Left lung (tissue), 4 donors: ENCODE measurements at regions not wholly inside any gene's neighbourhood (a gene's known extent, or its start where the extent isn't known, plus 50 kb on each side); places are given as distances from the start of the nearest gene placed in this dataset.
A peak's percentile ranks its signal among the peaks of the same experiment; 100 is the strongest.

Experiments used
- ATAC-seq: fragments of 200-7000 bp; cut with Tn5 transposase; one replicate; pipeline ENCODE4 v1.9.1; 2020; ENCODE audit warnings: moderate library complexity
- DNase-seq, 4 donors: peaks; one replicate each; pipeline ENCODE4 v3.0.0-alpha.2; 2013 to 2020
- H3K27ac ChIP-seq, 2 donors: fragments of 200-600 bp; sonication (generic) in 1 of 2; one replicate each; pipeline versions ENCODE4 v1.5.0 to v1.8.0; 2020 to 2021
- H3K27me3 ChIP-seq, 2 donors: fragments of 200-600 bp; sonication (generic) in 1 of 2; one replicate each; pipeline versions ENCODE4 v1.5.0 to v1.8.0; 2020 to 2021
- H3K36me3 ChIP-seq, 2 donors: fragments of 200-600 bp; sonication (generic) in 1 of 2; one replicate each; pipeline versions ENCODE4 v1.5.0 to v1.8.0; 2020 to 2021
- H3K4me1 ChIP-seq, 2 donors: fragments of 200-600 bp; one replicate each; pipeline ENCODE4 v1.8.0; 2021
- H3K4me3 ChIP-seq, 2 donors: fragments of 200-600 bp; sonication (generic) in 1 of 2; one replicate each; pipeline versions ENCODE4 v1.5.0 to v1.8.0; 2020 to 2021; ENCODE audit warnings: mild to moderate bottlenecking in 1 of 2
- H3K9me3 ChIP-seq, 2 donors: fragments of 200-600 bp; sonication (generic) in 1 of 2; one replicate each; pipeline versions ENCODE4 v1.5.0 to v1.8.0; 2020 to 2021
- intact Hi-C, 2 donors: fragments of 100-400 bp; cut with DNase I; formaldehyde crosslinking; loops; one replicate each; pipeline versions ENCODE4 v1.11.2 to v1.14.2; 2022
- TF ChIP-seq, protein P1 (sequence below), 2 donors: fragments of 200-600 bp; sonication (generic) in 1 of 2; IDR thresholded peaks; one replicate each; pipeline versions ENCODE4 v1.5.0 to v1.8.0; 2021; ENCODE audit warnings: antibody characterized with exemption in 2 of 2
- donor health status: DM: no; HTN: yes; CAD: no.
- donor health status: DM: no; HTN: no; CAD: no.

DNA sequence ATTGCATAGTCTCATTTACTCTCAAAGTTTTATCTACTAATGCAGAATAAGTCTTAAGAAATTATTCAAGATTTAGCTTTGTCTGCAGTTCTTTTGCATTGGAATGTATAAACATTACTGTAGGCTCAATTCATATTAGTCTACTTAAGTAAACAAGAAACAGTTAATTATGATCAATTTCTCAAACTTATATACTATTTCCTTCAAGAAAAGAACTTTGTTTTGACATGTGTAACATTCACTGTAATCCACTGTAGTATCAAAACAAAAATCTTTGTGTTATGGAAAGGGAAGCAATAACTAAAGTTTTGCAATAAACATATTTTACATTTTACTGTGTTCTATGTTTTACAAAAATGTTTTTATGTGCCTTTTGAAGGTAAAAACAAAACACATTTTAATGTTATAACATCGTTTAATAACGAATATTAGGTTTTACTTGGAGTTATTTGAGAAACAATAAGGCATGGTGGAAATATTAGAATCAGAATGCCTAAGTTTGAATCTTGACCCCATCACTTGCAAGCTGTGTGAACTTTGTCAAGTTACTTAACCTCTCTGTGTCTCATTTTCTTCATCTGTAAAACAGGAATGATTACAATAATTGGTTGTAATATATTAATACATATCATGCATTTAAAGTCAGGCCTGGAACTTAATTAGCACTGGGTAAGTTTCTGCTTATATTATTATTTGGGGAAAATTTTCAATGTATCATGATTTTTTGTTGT, 77.0 kb upstream of the DPH5 start:
- intact Hi-C loops: no loop called here
- H3K27me3 ChIP-seq: no peaks in the 10 kb centered on the region
- DNase-seq (peak in 1 of 4 donors; percentile 40), ATAC-seq (no peak)
- peaks cover 5% of the 10 kb centered on the region in 2 donors for H3K4me1 ChIP-seq
- no peak overlapping the region for H3K27ac ChIP-seq
- no peak overlapping the region for H3K4me3 ChIP-seq
- TF ChIP-seq, protein P1, sequence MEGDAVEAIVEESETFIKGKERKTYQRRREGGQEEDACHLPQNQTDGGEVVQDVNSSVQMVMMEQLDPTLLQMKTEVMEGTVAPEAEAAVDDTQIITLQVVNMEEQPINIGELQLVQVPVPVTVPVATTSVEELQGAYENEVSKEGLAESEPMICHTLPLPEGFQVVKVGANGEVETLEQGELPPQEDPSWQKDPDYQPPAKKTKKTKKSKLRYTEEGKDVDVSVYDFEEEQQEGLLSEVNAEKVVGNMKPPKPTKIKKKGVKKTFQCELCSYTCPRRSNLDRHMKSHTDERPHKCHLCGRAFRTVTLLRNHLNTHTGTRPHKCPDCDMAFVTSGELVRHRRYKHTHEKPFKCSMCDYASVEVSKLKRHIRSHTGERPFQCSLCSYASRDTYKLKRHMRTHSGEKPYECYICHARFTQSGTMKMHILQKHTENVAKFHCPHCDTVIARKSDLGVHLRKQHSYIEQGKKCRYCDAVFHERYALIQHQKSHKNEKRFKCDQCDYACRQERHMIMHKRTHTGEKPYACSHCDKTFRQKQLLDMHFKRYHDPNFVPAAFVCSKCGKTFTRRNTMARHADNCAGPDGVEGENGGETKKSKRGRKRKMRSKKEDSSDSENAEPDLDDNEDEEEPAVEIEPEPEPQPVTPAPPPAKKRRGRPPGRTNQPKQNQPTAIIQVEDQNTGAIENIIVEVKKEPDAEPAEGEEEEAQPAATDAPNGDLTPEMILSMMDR (IDR thresholded peaks at IDR 0.05): no peak
- H3K9me3 ChIP-seq: no peaks in the 10 kb centered on the region
- no peaks in the 10 kb centered on the region for H3K36me3 ChIP-seq

DNA sequence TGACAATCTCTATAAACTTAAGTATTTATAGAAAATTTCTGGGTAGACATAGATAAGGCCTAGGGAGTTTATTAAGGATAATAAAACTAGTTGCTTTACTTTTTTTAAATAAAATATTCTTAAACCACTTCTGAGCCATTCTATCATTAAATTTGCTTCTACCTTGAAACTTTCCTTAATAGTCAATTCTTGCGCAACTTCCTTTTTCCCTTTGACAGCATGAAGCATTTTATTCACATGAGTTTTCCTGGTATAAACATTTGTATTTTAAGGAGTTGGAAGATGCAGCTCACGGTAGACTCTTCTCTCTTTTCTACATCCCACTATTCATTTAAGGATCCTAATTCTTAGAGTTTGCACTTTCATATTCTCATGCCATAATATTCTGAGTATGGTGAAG, 75.8 kb upstream of the DPH5 start:
- Histone ChIP-seq H3K9me3 (no peaks in the 10 kb centered on the region), H3K36me3 (no peaks in the 10 kb centered on the region), H3K4me1 (peaks cover 5% of the 10 kb centered on the region in 2 donors), H3K27ac (no peak overlapping the region), H3K27me3 (no peaks in the 10 kb centered on the region), H3K4me3 (no peak overlapping the region)
- intact Hi-C loops: no loop called here
- ATAC-seq (no peak), DNase-seq (no peak)
- TF ChIP-seq, protein P1 (IDR thresholded peaks at IDR 0.05): no peak

DNA sequence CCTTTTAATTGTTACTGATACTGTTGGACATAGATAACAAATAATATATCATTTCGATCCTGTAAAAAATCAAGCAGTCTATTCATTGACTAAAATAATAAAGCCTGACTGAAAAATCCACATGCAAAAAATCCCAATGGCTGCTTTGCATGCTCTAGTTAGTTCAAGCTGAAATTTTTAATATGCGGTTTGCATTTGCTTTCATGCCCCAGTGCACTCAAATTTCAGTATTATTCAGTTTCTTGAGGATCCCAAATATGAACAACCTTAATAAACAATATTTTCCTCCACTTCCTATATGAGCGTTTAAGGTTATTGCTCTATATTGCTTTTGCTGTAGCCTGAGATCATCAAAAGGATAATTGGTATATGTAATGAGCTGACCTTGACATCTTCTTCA, 75.1 kb upstream of the DPH5 start:
- no peaks in the 10 kb centered on the region for H3K9me3 ChIP-seq
- H3K27me3 ChIP-seq: no peaks in the 10 kb centered on the region
- TF ChIP-seq, protein P1 (IDR thresholded peaks at IDR 0.05): no peak
- intact Hi-C loops: no loop called here
- H3K27ac ChIP-seq: no peak overlapping the region
- DNase-seq (no peak), ATAC-seq (no peak)
- H3K4me3 ChIP-seq: no peak overlapping the region
- H3K36me3 ChIP-seq: no peaks in the 10 kb centered on the region
- peaks cover 5% of the 10 kb centered on the region in 2 donors for H3K4me1 ChIP-seq

DNA sequence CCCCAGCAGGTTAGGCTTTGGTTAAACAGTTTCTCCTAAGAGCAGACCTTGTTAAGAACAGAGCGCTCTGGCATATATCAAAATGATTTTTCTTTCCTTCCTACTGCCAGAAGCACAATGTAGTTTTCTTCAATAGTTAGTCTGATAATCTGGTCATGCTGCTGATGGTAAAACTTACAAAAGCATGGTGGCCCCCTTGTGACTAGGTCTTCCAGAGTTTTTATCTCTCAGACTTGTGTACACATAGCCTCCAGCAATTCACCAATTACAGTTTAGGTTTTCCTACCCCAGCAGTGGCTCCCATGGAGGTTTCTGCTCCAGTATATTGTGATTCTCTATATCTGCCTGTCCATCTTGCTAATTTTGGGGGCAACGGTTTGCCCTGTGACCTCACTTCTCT, 73.3 kb upstream of the DPH5 start:
- ATAC-seq: no peak
- TF ChIP-seq, protein P1 (IDR thresholded peaks at IDR 0.05): no peak
- intact Hi-C loops: no loop called here

DNA sequence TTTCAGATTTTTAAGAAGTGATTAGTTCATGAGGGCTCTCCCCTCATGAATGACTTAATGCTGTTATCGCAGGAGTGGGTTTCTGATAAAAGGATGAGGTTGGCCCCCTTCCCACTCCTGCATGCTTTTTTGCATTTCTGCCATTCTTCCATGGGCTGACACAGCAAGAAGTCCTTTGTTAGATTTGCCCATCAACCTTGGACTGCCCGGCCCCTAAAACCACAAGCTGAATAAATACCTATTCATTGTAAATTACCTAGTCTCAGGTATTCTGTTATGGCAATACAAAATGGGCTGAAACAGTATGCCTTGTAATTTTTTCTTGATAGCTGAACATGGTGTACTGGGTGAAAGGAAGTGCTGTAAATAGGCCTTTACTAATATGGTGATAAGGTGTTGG, 72.7 kb upstream of the DPH5 start:
- H3K27ac ChIP-seq: no peak overlapping the region
- TF ChIP-seq, protein P1 (IDR thresholded peaks at IDR 0.05): no peak
- no peak for ATAC-seq
- no peak for DNase-seq
- H3K9me3 ChIP-seq: no peaks in the 10 kb centered on the region
- intact Hi-C loops: no loop called here
- no peaks in the 10 kb centered on the region for H3K27me3 ChIP-seq
- peaks cover 5% of the 10 kb centered on the region in 2 donors for H3K4me1 ChIP-seq
- H3K4me3 ChIP-seq: no peak overlapping the region
- no peaks in the 10 kb centered on the region for H3K36me3 ChIP-seq

More for the DNA sequence above, 73.3 kb upstream of the DPH5 start:
- no peak overlapping the region for H3K27ac ChIP-seq
- H3K27me3 ChIP-seq: no peaks in the 10 kb centered on the region
- H3K36me3 ChIP-seq: no peaks in the 10 kb centered on the region
- no peaks in the 10 kb centered on the region for H3K9me3 ChIP-seq
- no peak overlapping the region for H3K4me3 ChIP-seq
- peaks cover 5% of the 10 kb centered on the region in 2 donors for H3K4me1 ChIP-seq
- DNase-seq: no peak
